Epithelial cell of esophagus (primary cell): ENCODE measurements at regions not wholly inside any gene's neighbourhood (a gene's known extent, or its start where the extent isn't known, plus 50 kb on each side); places are given as distances from the start of the nearest gene placed in this dataset.

Experiments
- DNase-seq: peaks from one replicate; pipeline ENCODE4 v3.0.0; 2010; ENCODE audit warnings: low read depth
- H3K4me3 ChIP-seq: 2 replicates; pipeline ENCODE4 v1.5.1; 2011; ENCODE audit warnings: mild to moderate bottlenecking, low read length, control low read depth
- CTCF ChIP-seq: IDR thresholded peaks from 2 replicates; pipeline ENCODE4 v1.5.1; 2011; ENCODE audit warnings: low read depth, mild to moderate bottlenecking, low read length, control low read depth, inconsistent platforms; ENCODE audit not compliant: insufficient read depth; ENCODE audit errors: missing control alignments

- DNase-seq, result no peak
- TF ChIP-seq CTCF, result no peak
- H3K4me3 ChIP-seq, result no peak overlapping the region
Observed at GRCh38 chr4:103324811-103325210, 126.7 kb upstream of the CENPE start.

- DNase-seq, result no peak
- H3K4me3 ChIP-seq, result no peak overlapping the region
- no peak for TF ChIP-seq CTCF
Observed at GRCh38 chr4:103318327-103318726, 120.2 kb upstream of the CENPE start.

- no peak for TF ChIP-seq CTCF
- DNase-seq, result no peak
- no peak overlapping the region for H3K4me3 ChIP-seq
Observed at GRCh38 chr4:103308248-103308561, 110.1 kb upstream of the CENPE start.

- no peak for TF ChIP-seq CTCF
- H3K4me3 ChIP-seq, result no peak overlapping the region
- no peak for DNase-seq
Observed at GRCh38 chr4:103307453-103308247, 109.5 kb upstream of the CENPE start.

GRCh38 chr4:103306870-103307375, 108.8 kb upstream of the CENPE start:
- TF ChIP-seq CTCF, result no peak
- peak; percentile 34 for DNase-seq
- no peak overlapping the region for H3K4me3 ChIP-seq

GRCh38 chr4:103305355-103305754, 107.2 kb upstream of the CENPE start:
- no peak for DNase-seq
- H3K4me3 ChIP-seq, result no peak overlapping the region
- no peak for TF ChIP-seq CTCF

- TF ChIP-seq CTCF, result no peak
- no peak overlapping the region for H3K4me3 ChIP-seq
- peak; percentile 66 for DNase-seq
Observed at GRCh38 chr4:103303011-103303410, 104.9 kb upstream of the CENPE start.
